B cell (primary cell): ENCODE measurements at regions not wholly inside any gene's neighbourhood (a gene's known extent, or its start where the extent isn't known, plus 50 kb on each side); places are given as distances from the start of the nearest gene placed in this dataset.

Source experiments
- ATAC-seq: fragments of 200-7000 bp; cut with Tn5 transposase; one replicate; pipeline ENCODE4 v1.10.0; 2021; ENCODE audit warnings: low read depth, mild to moderate bottlenecking, moderate number of reproducible peaks, moderate library complexity
- CTCF ChIA-PET: fragments of 350-600 bp; sonication (Branson Sonifier 250); formaldehyde crosslinking; loops from one replicate; lab custom pipeline; 2021; ENCODE audit warnings: antibody characterized with exemption, inconsistent platforms; lab: Charles Lee
- POLR2A ChIA-PET: fragments of 350-600 bp; sonication (Branson Sonifier 250); formaldehyde crosslinking; loops from one replicate; lab custom pipeline; 2021; ENCODE audit warnings: antibody characterized with exemption; lab: Charles Lee
- DNase-seq: peaks from one replicate; pipeline ENCODE4 v3.0.0; 2013
- H2AFZ ChIP-seq: 2 replicates; pipeline ENCODE4 v1.6.1; 2012; ENCODE audit warnings: mild to moderate bottlenecking, low read depth, low read length; ENCODE audit not compliant: insufficient read depth, poor library complexity, severe bottlenecking
- H3K27ac ChIP-seq, 2 donors: 1 replicate in 1 of 2; 2 replicates in 1 of 2; pipeline ENCODE4 v1.5.1; 2012 to 2013; ENCODE audit warnings: low read length in 2 of 2, mild to moderate bottlenecking in 2 of 2, moderate library complexity in 1 of 2
- H3K27me3 ChIP-seq, 4 experiments: fragments of 200-600 bp in 1 of 4; sonication (generic) in 1 of 4; replicated peaks in 1 of 4; 1 replicate in 2 of 4; 2 replicates in 2 of 4; pipeline versions ENCODE4 v1.6.1 to v1.7.0; 2013 to 2016; ENCODE audit warnings: low read length in 3 of 4, mild to moderate bottlenecking in 2 of 4, mixed read lengths in 1 of 4, moderate library complexity in 1 of 4; ENCODE audit not compliant: insufficient read depth in 4 of 4, control insufficient read depth in 3 of 4; ENCODE audit errors: control extremely low read depth in 1 of 4
- H3K36me3 ChIP-seq, 2 experiments: replicated peaks in 1 of 2; 1 replicate in 1 of 2; 2 replicates in 1 of 2; pipeline versions ENCODE4 v1.6.1 to v1.7.1; 2013; ENCODE audit warnings: low read length in 1 of 2; ENCODE audit not compliant: insufficient read depth in 2 of 2, control insufficient read depth in 1 of 2; ENCODE audit errors: control extremely low read depth in 1 of 2, extremely low read depth in 1 of 2
- H3K4me1 ChIP-seq, 2 donors: fragments of 200-600 bp in 1 of 2; sonication (generic) in 1 of 2; 1 replicate in 1 of 2; 2 replicates in 1 of 2; pipeline versions ENCODE4 v1.5.1 to v1.6.1; 2013 to 2017; ENCODE audit warnings: low read length in 2 of 2; ENCODE audit not compliant: control insufficient read depth in 2 of 2, insufficient read depth in 2 of 2
- H3K4me2 ChIP-seq: replicated peaks from 2 replicates; pipeline ENCODE3; 2012; ENCODE audit warnings: mild to moderate bottlenecking, low read depth, low read length; ENCODE audit not compliant: poor library complexity, severe bottlenecking
- H3K4me3 ChIP-seq, 5 experiments: fragments of 200-600 bp in 1 of 5; sonication (generic) in 1 of 5; 1 replicate in 3 of 5; 2 replicates in 2 of 5; pipeline versions ENCODE4 v1.5.1 to v1.7.0; 2011 to 2016; ENCODE audit warnings: low read length in 4 of 5, mild to moderate bottlenecking in 4 of 5, low read depth in 2 of 5, control low read depth in 1 of 5, moderate library complexity in 1 of 5; ENCODE audit not compliant: insufficient read depth in 1 of 5; ENCODE audit errors: control extremely low read depth in 1 of 5, extremely low read depth in 1 of 5
- H3K79me2 ChIP-seq: fragments of 200-600 bp; sonication (generic); one replicate; pipeline ENCODE4 v1.6.0; 2016; ENCODE audit warnings: low read length; ENCODE audit not compliant: control insufficient read depth, insufficient read depth
- H3K9ac ChIP-seq: fragments of 200-600 bp; sonication (generic); 2 replicates; pipeline ENCODE4 v1.6.1; 2017; ENCODE audit warnings: mild to moderate bottlenecking, low read length, moderate library complexity
- H3K9me3 ChIP-seq, 3 donors: one replicate each; pipeline versions ENCODE4 v1.6.1 to v1.7.1; 2013; ENCODE audit warnings: low read length in 2 of 3; ENCODE audit not compliant: control insufficient read depth in 2 of 3, insufficient read depth in 1 of 3; ENCODE audit errors: control extremely low read depth in 1 of 3
- H4K20me1 ChIP-seq: 2 replicates; pipeline ENCODE4 v1.6.0; 2012; ENCODE audit warnings: mild to moderate bottlenecking, low read length; ENCODE audit not compliant: insufficient read depth, control insufficient read depth, poor library complexity, severe bottlenecking
- H3K27ac Mint-ChIP-seq: one replicate; pipeline ENCODE4 v1.8.0; 2021; ENCODE audit warnings: mixed read lengths
- H3K27me3 Mint-ChIP-seq: one replicate; pipeline ENCODE4 v1.8.0; 2021; ENCODE audit warnings: mixed read lengths
- H3K4me1 Mint-ChIP-seq: one replicate; pipeline ENCODE4 v1.8.0; 2021; ENCODE audit warnings: mixed read lengths
- H3K4me3 Mint-ChIP-seq: one replicate; pipeline ENCODE4 v1.8.0; 2021; ENCODE audit warnings: mixed read lengths
- H3K9me3 Mint-ChIP-seq: one replicate; pipeline ENCODE4 v1.8.0; 2022; ENCODE audit warnings: mixed read lengths; ENCODE audit not compliant: insufficient read depth
- CTCF ChIP-seq: fragments of 200-600 bp; IDR thresholded peaks from one replicate; pipeline ENCODE4 v1.8.0; 2022; ENCODE audit warnings: antibody characterized with exemption, mild to moderate bottlenecking
- EZH2 ChIP-seq: IDR thresholded peaks from 2 replicates; pipeline ENCODE4 v1.6.1; 2012; ENCODE audit warnings: borderline replicate concordance, low read depth, mild to moderate bottlenecking, moderate library complexity, low read length; ENCODE audit not compliant: insufficient read depth, poor library complexity, severe bottlenecking
- WGBS: methylation state at CpG from one replicate; pipeline ENCODE4 v1.1.5; 2013; ENCODE audit warnings: missing lambda C conversion rate; ENCODE audit not compliant: insufficient coverage; 5-methylcytosine and 5-hydroxymethylcytosine counted together
- intact Hi-C: fragments of 100-400 bp; cut with micrococcal nuclease; formaldehyde crosslinking; loops from one replicate; pipeline ENCODE4 v1.10.0; 2022

DNA sequence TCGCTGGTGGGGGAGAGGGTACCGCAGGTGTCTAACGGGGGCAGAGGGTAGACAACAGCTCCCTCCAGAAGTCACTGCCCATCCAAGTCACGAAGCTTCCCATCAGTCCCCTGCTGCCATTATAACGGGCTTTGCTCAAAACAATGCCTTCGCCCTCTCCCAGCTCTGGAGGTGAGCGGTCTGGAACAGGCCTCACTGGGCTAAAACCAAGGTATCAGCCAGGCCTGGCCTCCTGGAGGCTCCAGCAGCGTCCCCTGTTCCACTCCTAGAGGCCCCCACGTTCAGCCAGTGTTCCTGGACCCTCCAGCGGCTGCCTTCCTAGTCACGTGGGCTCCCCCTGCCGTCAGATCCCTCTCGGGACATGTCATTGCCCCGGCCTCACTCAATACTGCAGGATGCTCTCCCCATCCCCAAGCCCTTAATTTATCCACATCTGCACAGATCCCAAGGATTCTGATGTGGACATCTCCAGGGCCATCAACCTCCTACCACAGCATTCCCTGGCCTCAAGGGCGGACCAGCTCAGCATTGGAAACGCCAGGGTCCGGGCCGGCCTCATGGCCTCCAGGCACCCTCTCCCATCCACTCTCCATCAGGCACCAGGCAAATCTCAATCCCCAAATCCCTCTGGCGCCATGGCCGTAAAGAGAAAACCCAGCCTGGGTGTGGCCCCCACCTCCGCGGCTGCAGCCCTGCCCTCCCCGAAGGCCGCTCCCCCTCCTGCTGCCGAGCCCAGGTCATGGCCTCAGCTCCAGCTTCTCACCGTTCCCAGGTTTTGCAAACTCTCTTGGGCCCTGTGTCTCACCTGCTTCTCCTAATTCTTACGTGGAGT is 104.1 kb upstream of the FAM20C start:
- Mint-ChIP-seq H3K9me3 (no peaks in the 10 kb centered on the region), H3K4me3 (no peak overlapping the region), H3K27me3 (peaks cover 18% of the 10 kb centered on the region), H3K4me1 (peaks cover 18% of the 10 kb centered on the region), H3K27ac (no peak overlapping the region)
- H3K4me3 ChIP-seq, result no peak overlapping the region
- ChIA-PET POLR2A (no interaction called here), CTCF (no interaction called here)
- intact Hi-C loops, result no loop called here
- no peak overlapping the region for H3K27ac ChIP-seq
- H3K9ac ChIP-seq, result no peak overlapping the region
- 89% methylated on average over 27 of the region's 27 CpGs for WGBS
- no peaks in the 10 kb centered on the region for H3K27me3 ChIP-seq
- peaks cover 0 to 19% of the 10 kb centered on the region in 2 donors for H3K4me1 ChIP-seq
- H3K9me3 ChIP-seq, result no peaks in the 10 kb centered on the region
- H3K36me3 ChIP-seq, result no peaks in the 10 kb centered on the region
- no peak overlapping the region for H2AFZ ChIP-seq
- H3K4me2 ChIP-seq, result no peak overlapping the region
- TF ChIP-seq CTCF, result no peak
- no peak for TF ChIP-seq EZH2
- H4K20me1 ChIP-seq, result no peaks in the 10 kb centered on the region
- no peaks in the 10 kb centered on the region for H3K79me2 ChIP-seq
- no peak for ATAC-seq
- no peak for DNase-seq

DNA sequence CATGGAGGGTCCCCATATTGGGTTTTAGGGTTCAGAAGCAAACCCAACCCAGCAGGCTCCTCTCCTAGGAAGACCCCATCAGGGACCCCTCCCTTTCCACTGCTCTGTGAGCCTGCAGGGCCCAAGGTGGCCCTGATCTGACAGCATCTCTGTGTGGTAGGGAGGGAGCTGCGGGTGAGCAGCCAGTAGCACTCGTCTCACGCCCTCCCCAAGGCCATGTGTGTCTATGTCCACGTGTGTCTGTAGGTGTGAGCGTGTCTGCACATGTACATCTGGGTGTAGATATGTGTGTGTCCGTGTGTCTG is 103.5 kb upstream of the FAM20C start:
- ATAC-seq (no peak), DNase-seq (no peak)
- Histone ChIP-seq H3K9me3 (no peaks in the 10 kb centered on the region), H3K27ac (no peak overlapping the region), H3K4me2 (no peak overlapping the region), H4K20me1 (no peaks in the 10 kb centered on the region), H3K9ac (no peak overlapping the region), H3K79me2 (no peaks in the 10 kb centered on the region), H2AFZ (no peak overlapping the region), H3K4me1 (peaks cover 0 to 19% of the 10 kb centered on the region in 2 donors), H3K27me3 (no peaks in the 10 kb centered on the region), H3K4me3 (no peak overlapping the region), H3K36me3 (no peaks in the 10 kb centered on the region)
- ChIA-PET CTCF (no interaction called here), POLR2A (no interaction called here)
- Mint-ChIP-seq H3K4me1 (peaks cover 18% of the 10 kb centered on the region), H3K9me3 (no peaks in the 10 kb centered on the region), H3K4me3 (no peak overlapping the region), H3K27ac (no peak overlapping the region), H3K27me3 (peaks cover 20% of the 10 kb centered on the region)
- intact Hi-C loops, result no loop called here
- WGBS, result 82% methylated on average over 6 of the region's 6 CpGs
- TF ChIP-seq EZH2 (no peak), CTCF (no peak)
